ENCODE measurements at regions not wholly inside any gene's neighbourhood (a gene's known extent, or its start where the extent isn't known, plus 50 kb on each side); places are given as distances from the start of the nearest gene placed in this dataset.

DNA sequence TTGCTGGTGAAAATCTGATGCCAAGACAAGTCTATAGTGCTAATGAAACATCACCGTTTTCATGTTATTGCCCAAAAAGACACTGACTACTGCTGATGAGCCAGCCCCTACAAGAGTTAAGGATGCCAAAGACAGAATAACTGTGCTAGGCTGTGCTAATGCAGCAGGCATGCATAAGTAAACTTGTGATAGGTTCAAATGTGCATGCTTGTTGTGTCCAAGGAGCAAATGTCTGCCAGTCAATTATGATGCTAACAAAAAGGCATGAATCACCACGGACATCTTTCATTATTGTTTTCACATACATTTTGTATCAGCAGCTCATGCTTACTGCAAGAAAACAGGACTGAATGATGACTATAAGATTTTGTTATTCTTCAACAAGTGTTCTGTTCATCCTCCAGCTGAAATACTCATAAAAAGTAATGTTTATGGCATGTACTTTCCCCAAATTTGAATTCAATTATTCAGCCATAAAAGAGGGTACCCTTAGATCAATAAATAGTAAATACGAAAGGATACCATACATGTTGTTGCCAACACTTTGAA lies 306.9 kb upstream of the ARSJ start:
- TF ChIP-seq POLR2A (IDR thresholded peaks at IDR 0.05) (no peak), POLR2AphosphoS5 (IDR thresholded peaks at IDR 0.05) (no peak)
- TF ChIP-seq, protein P1, sequence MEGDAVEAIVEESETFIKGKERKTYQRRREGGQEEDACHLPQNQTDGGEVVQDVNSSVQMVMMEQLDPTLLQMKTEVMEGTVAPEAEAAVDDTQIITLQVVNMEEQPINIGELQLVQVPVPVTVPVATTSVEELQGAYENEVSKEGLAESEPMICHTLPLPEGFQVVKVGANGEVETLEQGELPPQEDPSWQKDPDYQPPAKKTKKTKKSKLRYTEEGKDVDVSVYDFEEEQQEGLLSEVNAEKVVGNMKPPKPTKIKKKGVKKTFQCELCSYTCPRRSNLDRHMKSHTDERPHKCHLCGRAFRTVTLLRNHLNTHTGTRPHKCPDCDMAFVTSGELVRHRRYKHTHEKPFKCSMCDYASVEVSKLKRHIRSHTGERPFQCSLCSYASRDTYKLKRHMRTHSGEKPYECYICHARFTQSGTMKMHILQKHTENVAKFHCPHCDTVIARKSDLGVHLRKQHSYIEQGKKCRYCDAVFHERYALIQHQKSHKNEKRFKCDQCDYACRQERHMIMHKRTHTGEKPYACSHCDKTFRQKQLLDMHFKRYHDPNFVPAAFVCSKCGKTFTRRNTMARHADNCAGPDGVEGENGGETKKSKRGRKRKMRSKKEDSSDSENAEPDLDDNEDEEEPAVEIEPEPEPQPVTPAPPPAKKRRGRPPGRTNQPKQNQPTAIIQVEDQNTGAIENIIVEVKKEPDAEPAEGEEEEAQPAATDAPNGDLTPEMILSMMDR (IDR thresholded peaks at IDR 0.05), result no peak
